HS-27A (cell line): ENCODE measurements at regions not wholly inside any gene's neighbourhood (a gene's known extent, or its start where the extent isn't known, plus 50 kb on each side); places are given as distances from the start of the nearest gene placed in this dataset.

Source experiments
- DNase-seq: peaks from one replicate; pipeline ENCODE4 v3.0.0-alpha.2; 2012; ENCODE audit warnings: low read depth, missing footprints

GRCh38 chr10:3902054-3902808 lies 117.2 kb upstream of the KLF6 start:
- no peak for DNase-seq

- no peak for DNase-seq
These were observed 116.4 kb upstream of the KLF6 start for GRCh38 chr10:3901370-3901769.

GRCh38 chr10:3900391-3900790 lies 115.4 kb upstream of the KLF6 start:
- DNase-seq, result no peak

- DNase-seq, result no peak
These were observed 113.8 kb upstream of the KLF6 start for GRCh38 chr10:3898821-3899220.

- no peak for DNase-seq
These were observed 112.1 kb upstream of the KLF6 start for GRCh38 chr10:3897156-3897555.

DNA sequence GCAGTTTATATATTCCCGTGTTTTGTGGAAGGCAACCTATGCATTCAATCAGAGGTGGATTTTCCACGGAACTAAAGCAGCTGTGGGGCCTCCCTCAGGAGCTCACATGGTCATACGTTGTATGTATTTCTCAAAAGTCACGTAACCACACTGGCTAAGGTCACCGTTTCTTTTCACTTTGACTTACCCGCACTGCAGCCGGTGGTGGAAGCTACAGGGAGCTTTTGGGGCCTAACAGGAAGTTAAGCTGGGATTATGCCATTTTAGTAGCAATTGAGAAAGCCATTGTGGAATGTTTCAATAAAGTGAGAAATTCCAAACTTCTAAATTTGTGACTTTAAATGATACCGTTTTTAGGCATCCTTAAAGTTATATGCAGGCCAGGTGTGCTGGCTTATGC lies 111.2 kb upstream of the KLF6 start:
- DNase-seq, result no peak

DNA sequence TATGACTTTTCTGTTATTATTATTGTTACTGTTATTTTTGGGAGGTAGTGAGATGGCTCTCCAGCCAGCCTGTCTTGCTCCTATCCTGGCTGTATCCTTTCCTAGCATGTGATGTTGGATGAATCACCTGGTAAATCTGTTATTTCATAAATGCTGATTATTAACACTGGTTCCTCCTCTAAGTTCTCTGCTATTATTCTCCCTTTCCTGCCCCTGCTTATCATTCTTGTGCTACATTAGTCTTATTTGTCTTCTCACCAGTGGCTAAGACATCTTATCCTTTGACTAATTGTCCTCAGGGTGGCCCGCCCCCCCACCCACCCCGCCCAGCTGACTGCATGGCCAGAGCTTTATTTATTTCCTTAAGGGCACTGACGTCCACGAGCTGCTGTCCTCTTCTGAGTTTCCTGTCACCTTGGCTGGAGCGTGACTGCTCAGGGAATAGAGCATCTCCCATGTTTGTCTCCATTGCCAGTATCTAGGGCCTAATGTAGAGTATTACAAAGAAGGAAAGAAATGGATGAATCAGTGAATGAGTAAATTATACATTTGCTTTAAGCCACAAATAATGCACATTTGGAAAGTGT lies 110.1 kb upstream of the KLF6 start:
- DNase-seq, result no peak

- no peak for DNase-seq
These were observed 109.0 kb upstream of the KLF6 start for GRCh38 chr10:3893901-3894563.

GRCh38 chr10:3892440-3893425 lies 107.7 kb upstream of the KLF6 start:
- no peak for DNase-seq

GRCh38 chr10:3891396-3891795 lies 106.4 kb upstream of the KLF6 start:
- DNase-seq, result no peak

DNA sequence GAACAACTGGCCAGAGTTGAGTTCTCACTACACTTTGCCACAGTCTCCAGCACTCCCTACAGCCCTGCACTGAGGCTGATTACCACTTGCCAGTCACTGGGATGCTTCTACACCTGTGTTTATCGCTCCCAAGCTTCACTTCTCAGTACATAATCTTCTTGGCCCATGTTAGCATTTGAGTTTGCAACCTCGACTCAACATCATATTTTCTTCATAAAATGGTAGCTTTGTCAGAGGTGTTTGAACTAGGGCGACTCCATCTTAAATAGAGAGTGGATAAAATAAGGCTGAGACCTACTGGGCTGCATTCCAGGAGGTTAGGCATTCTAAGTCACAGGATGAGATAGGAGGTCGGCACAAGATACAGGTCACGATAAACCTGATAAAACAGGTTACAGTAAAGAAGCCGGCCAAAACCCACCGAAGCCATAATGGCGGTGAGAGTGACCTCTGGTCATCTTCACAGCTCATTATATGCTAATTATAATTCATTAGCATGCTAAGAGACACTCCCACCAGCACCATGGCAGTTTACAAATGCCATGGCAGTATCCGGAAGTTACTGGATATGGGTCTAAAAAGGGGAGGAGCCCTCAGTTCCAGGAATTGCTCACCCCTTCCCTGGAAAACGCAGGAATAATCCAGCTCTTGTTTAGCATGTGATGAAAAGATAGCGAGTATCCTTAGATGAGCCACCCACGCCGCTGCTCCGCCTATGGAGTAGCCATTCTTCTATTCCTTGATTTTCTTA lies 105.8 kb upstream of the KLF6 start:
- DNase-seq, result no peak

GRCh38 chr10:3889961-3890522 lies 105.0 kb upstream of the KLF6 start:
- DNase-seq, result peak; percentile 45

DNA sequence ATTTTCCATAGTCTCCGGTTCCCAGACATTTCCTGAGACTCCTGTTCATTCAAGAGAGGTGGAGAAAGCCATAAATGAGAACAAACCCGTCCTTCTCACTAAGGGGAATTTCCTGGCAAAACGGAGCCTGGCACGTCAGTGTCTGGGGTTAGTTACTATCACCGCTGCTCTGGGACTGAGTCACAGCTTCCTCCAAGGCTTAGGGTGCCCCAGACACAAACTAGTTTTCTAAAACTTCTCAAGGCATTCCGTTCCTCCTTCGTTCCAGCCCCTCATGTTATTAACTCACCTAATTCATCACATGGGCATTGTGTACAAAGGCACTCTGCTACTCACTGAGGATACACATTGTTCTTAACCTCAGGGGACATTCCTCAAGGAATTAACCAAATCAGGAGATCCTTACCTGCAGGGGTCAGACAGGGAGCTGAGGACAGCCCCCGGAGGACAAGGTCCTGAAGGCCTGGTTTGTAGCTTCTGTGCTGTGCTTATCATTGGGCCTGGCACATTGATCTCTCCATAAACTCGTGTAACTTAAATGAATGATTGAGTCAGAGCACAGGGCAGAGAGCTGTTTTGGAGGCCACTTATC lies 103.0 kb upstream of the KLF6 start:
- peak; percentile 39 for DNase-seq

- no peak for DNase-seq
These were observed 102.4 kb upstream of the KLF6 start for GRCh38 chr10:3887404-3887803.

GRCh38 chr10:3886641-3887251 lies 101.7 kb upstream of the KLF6 start:
- DNase-seq, result no peak

DNA sequence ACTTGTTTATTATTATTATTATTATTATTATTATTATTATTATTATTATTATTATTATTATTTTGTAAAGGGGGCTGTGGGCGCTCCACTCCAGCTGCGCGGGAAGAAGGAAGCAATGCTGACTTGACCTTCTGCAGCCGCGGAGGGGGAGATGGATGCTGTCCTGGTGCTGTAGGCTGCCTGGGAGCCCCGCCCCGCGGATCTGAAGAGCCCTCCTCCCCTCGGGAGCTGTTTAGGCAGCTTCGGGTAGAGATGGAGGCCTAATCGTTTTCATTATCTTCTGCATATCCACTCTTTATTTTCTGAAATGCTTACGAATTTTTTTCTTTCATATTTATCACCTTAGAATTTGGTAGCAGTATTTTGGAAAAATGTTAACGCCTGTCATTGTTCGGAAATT lies 101.2 kb upstream of the KLF6 start:
- no peak for DNase-seq

GRCh38 chr10:3882855-3883254 lies 97.8 kb upstream of the KLF6 start:
- DNase-seq, result no peak

DNA sequence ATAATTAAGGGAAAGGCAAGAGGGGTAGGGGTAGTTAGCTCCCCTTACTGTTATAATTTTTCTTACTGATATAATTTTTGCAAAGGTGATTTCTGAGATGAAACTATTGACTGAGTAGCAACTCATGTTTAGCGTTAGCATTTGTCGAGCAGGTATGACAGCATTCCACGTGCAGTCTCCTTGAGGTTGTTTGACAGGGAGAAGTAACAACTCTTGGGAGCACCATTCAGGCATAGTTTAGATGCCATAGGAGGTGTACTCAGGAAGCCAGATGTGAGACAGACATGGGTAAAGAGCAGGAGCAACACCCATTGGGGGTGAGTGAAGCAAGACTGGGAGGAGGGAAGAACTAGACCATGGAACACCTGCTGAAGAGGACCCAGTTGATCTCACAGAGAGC lies 96.6 kb upstream of the KLF6 start:
- no peak for DNase-seq

- DNase-seq, result no peak
These were observed 94.1 kb upstream of the KLF6 start for GRCh38 chr10:3879073-3879472.
